ENCODE measurements at regions not wholly inside any gene's neighbourhood (a gene's known extent, or its start where the extent isn't known, plus 50 kb on each side); places are given as distances from the start of the nearest gene placed in this dataset.

- WGBS, 2 donors, result 2% methylated on average over 5 of the region's 5 CpGs
- TF ChIP-seq CTCF (IDR thresholded peaks at IDR 0.05), result no peak
- no peak for TF ChIP-seq POLR2A (IDR thresholded peaks at IDR 0.05)
- DNase-seq (ENCODE audit: low spot score in 2 of 2), result no peak
- intact Hi-C loops (cut with DNase I; ENCODE audit: low total_unique reads), result loop anchor here (5.0 kb wide), 1 partner anchor 206 kb away; no protein-coding TSS in a partner anchor
- no peak overlapping the region for H3K4me3 ChIP-seq (ENCODE audit: low read depth, poor library complexity, severe bottlenecking)
These were observed 57.8 kb upstream of the RAB18 start for GRCh38 chr10:27446091-27446918.

- DNase-seq (ENCODE audit: low spot score in 2 of 2), result no peak
- TF ChIP-seq CTCF (IDR thresholded peaks at IDR 0.05) (no peak), POLR2A (IDR thresholded peaks at IDR 0.05) (no peak)
- H3K4me3 ChIP-seq (ENCODE audit: low read depth, poor library complexity, severe bottlenecking), result no peak overlapping the region
- intact Hi-C loops (cut with DNase I; ENCODE audit: low total_unique reads), result loop anchor here (5.0 kb wide), 1 partner anchor 207 kb away; no protein-coding TSS in a partner anchor
- WGBS, 2 donors, result 81 to 82% methylated on average over 5 of the region's 5 CpGs
These were observed 59.0 kb upstream of the RAB18 start for GRCh38 chr10:27445070-27445469.

GRCh38 chr10:27440478-27440877 is 63.6 kb upstream of the RAB18 start:
- no peak overlapping the region for H3K4me3 ChIP-seq (ENCODE audit: low read depth, poor library complexity, severe bottlenecking)
- intact Hi-C loops (cut with DNase I; ENCODE audit: low total_unique reads), result no loop called here
- TF ChIP-seq CTCF (IDR thresholded peaks at IDR 0.05) (no peak), POLR2A (IDR thresholded peaks at IDR 0.05) (no peak)
- 37 to 41% methylated on average over 2 of the region's 2 CpGs for WGBS, 2 donors
- DNase-seq (ENCODE audit: low spot score in 2 of 2), result no peak

GRCh38 chr10:27440021-27440420 is 64.1 kb upstream of the RAB18 start:
- no peak overlapping the region for H3K4me3 ChIP-seq (ENCODE audit: low read depth, poor library complexity, severe bottlenecking)
- no peak for TF ChIP-seq CTCF (IDR thresholded peaks at IDR 0.05)
- TF ChIP-seq POLR2A (IDR thresholded peaks at IDR 0.05), result no peak
- intact Hi-C loops (cut with DNase I; ENCODE audit: low total_unique reads), result no loop called here
- no peak for DNase-seq (ENCODE audit: low spot score in 2 of 2)

GRCh38 chr10:27439101-27439500 is 65.0 kb upstream of the RAB18 start:
- WGBS, 2 donors, result 81 to 84% methylated on average over 1 of the region's 1 CpG
- H3K4me3 ChIP-seq (ENCODE audit: low read depth, poor library complexity, severe bottlenecking), result no peak overlapping the region
- intact Hi-C loops (cut with DNase I; ENCODE audit: low total_unique reads), result no loop called here
- no peak for TF ChIP-seq CTCF (IDR thresholded peaks at IDR 0.05)
- no peak for TF ChIP-seq POLR2A (IDR thresholded peaks at IDR 0.05)
- no peak for DNase-seq (ENCODE audit: low spot score in 2 of 2)

GRCh38 chr10:27437775-27438174 is 66.3 kb upstream of the RAB18 start:
- H3K4me3 ChIP-seq (ENCODE audit: low read depth, poor library complexity, severe bottlenecking), result no peak overlapping the region
- TF ChIP-seq POLR2A (IDR thresholded peaks at IDR 0.05) (no peak), CTCF (IDR thresholded peaks at IDR 0.05) (no peak)
- intact Hi-C loops (cut with DNase I; ENCODE audit: low total_unique reads), result no loop called here

More at GRCh38 chr10:27437775-27438174, 66.3 kb upstream of the RAB18 start:
- no peak for DNase-seq (ENCODE audit: low spot score in 2 of 2)

Data from lower leg skin (tissue), 4 donors.